ENCODE measurements at regions not wholly inside any gene's neighbourhood (a gene's known extent, or its start where the extent isn't known, plus 50 kb on each side); places are given as distances from the start of the nearest gene placed in this dataset.

- TF ChIP-seq GABPB1 (CRISPR knock-in tag; IDR thresholded peaks at IDR 0.05) (no peak), CTCF (IDR thresholded peaks at IDR 0.05) (no peak), ATF2 (CRISPR knock-in tag; IDR thresholded peaks at IDR 0.05; ENCODE audit: borderline replicate concordance, low read depth) (no peak), CBFB (CRISPR knock-in tag; IDR thresholded peaks at IDR 0.05; ENCODE audit: low read depth) (no peak), TP53 (CRISPR knock-in tag; IDR thresholded peaks at IDR 0.05) (no peak), E2F5 (CRISPR knock-in tag; IDR thresholded peaks at IDR 0.05) (no peak), ZNF121 (CRISPR knock-in tag; IDR thresholded peaks at IDR 0.05) (no peak), TEAD1 (CRISPR knock-in tag; IDR thresholded peaks at IDR 0.05) (no peak), FOXJ3 (CRISPR knock-in tag; IDR thresholded peaks at IDR 0.05; ENCODE audit: borderline replicate concordance) (no peak), IRF1 (CRISPR knock-in tag; IDR thresholded peaks at IDR 0.05) (no peak), MLX (CRISPR knock-in tag; IDR thresholded peaks at IDR 0.05) (no peak)
Measured at GRCh38 chr5:171702135-171702770, 83.4 kb upstream of the SMIM23 start.

All from WTC11 (cell line).